H9 (cell line): ENCODE measurements at regions not wholly inside any gene's neighbourhood (a gene's known extent, or its start where the extent isn't known, plus 50 kb on each side); places are given as distances from the start of the nearest gene placed in this dataset.

Source experiments
- DNase-seq: peaks from one replicate; pipeline ENCODE4 v3.0.0-alpha.2; 2017
- H2AFZ ChIP-seq: one replicate; pipeline ENCODE4 v1.6.1; 2013; ENCODE audit warnings: mild to moderate bottlenecking, low read length, control low read depth, moderate library complexity
- H2AK5ac ChIP-seq: 2 replicates; pipeline ENCODE4 v1.6.1; 2013; ENCODE audit warnings: low read length, control low read depth, mixed read lengths; ENCODE audit not compliant: insufficient read length
- H2BK120ac ChIP-seq: one replicate; pipeline ENCODE4 v1.6.1; 2013; ENCODE audit warnings: low read depth, mild to moderate bottlenecking, low read length, control low read depth, inconsistent platforms; ENCODE audit not compliant: poor library complexity, severe bottlenecking
- H2BK12ac ChIP-seq: 2 replicates; pipeline ENCODE4 v1.6.1; 2013; ENCODE audit warnings: low read length, control low read depth, mixed read lengths, low read depth; ENCODE audit not compliant: insufficient read length
- H2BK15ac ChIP-seq: 2 replicates; pipeline ENCODE4 v1.6.1; 2013; ENCODE audit warnings: low read depth, low read length, control low read depth
- H2BK20ac ChIP-seq: one replicate; pipeline ENCODE4 v1.6.1; 2013; ENCODE audit warnings: low read depth, mild to moderate bottlenecking, low read length, control low read depth, inconsistent platforms; ENCODE audit not compliant: poor library complexity, severe bottlenecking
- H2BK5ac ChIP-seq: 2 replicates; pipeline ENCODE4 v1.6.1; 2013; ENCODE audit warnings: low read length, control low read depth, mixed read lengths; ENCODE audit not compliant: insufficient read length
- H3K14ac ChIP-seq: 2 replicates; pipeline ENCODE4 v1.6.1; 2013; ENCODE audit warnings: low read length, control low read depth; ENCODE audit not compliant: insufficient read depth
- H3K18ac ChIP-seq: 2 replicates; pipeline ENCODE4 v1.6.1; 2013; ENCODE audit warnings: low read depth, mild to moderate bottlenecking, mixed read lengths, low read length, control low read depth; ENCODE audit not compliant: insufficient read length
- H3K23ac ChIP-seq: 2 replicates; pipeline ENCODE4 v1.6.1; 2013; ENCODE audit warnings: low read length, control low read depth, mixed read lengths, low read depth; ENCODE audit not compliant: insufficient read length
- H3K23me2 ChIP-seq: 2 replicates; pipeline ENCODE4 v1.6.1; 2013; ENCODE audit warnings: low read depth, mild to moderate bottlenecking, mixed read lengths, low read length, control low read depth; ENCODE audit not compliant: insufficient read length, poor library complexity, severe bottlenecking
- H3K27ac ChIP-seq: 2 replicates; pipeline ENCODE4 v1.5.1; 2013; ENCODE audit warnings: low read length, control low read depth, mixed read lengths, low read depth; ENCODE audit not compliant: insufficient read length
- H3K27me3 ChIP-seq: 2 replicates; pipeline ENCODE4 v1.6.1; 2013; ENCODE audit warnings: low read length, control low read depth, inconsistent platforms; ENCODE audit not compliant: insufficient read depth
- H3K4ac ChIP-seq: 2 replicates; pipeline ENCODE4 v1.6.1; 2013; ENCODE audit warnings: low read depth, mild to moderate bottlenecking, control low read depth, inconsistent platforms, low read length, moderate library complexity
- H3K4me1 ChIP-seq: 2 replicates; pipeline ENCODE4 v1.6.1; 2013; ENCODE audit warnings: low read length, control low read depth, inconsistent platforms; ENCODE audit not compliant: insufficient read depth
- H3K4me2 ChIP-seq: 2 replicates; pipeline ENCODE4 v1.6.1; 2013; ENCODE audit warnings: low read length, control low read depth, mixed read lengths; ENCODE audit not compliant: insufficient read length, insufficient read depth
- H3K56ac ChIP-seq: 2 replicates; pipeline ENCODE4 v1.6.1; 2013; ENCODE audit warnings: low read depth, mild to moderate bottlenecking, mixed read lengths, low read length, control low read depth; ENCODE audit not compliant: insufficient read length
- H3K79me1 ChIP-seq: 2 replicates; pipeline ENCODE4 v1.6.1; 2013; ENCODE audit warnings: low read depth, mild to moderate bottlenecking, moderate library complexity, low read length, control low read depth, inconsistent platforms; ENCODE audit not compliant: insufficient read depth, poor library complexity, severe bottlenecking
- H3K79me2 ChIP-seq: 2 replicates; pipeline ENCODE4 v1.6.1; 2013; ENCODE audit warnings: low read length, control low read depth, inconsistent platforms; ENCODE audit not compliant: insufficient read depth
- H3K9ac ChIP-seq: 2 replicates; pipeline ENCODE4 v1.6.1; 2013; ENCODE audit warnings: low read length, control low read depth, mixed read lengths; ENCODE audit not compliant: insufficient read length; ENCODE audit errors: extremely low read depth
- H3K9me3 ChIP-seq: one replicate; pipeline ENCODE4 v1.6.1; 2013; ENCODE audit warnings: low read depth, low read length, inconsistent platforms; ENCODE audit not compliant: control insufficient read depth
- H3T11ph ChIP-seq: one replicate; pipeline ENCODE4 v1.6.1; 2013; ENCODE audit warnings: mild to moderate bottlenecking, low read length, control low read depth, inconsistent platforms
- H4K20me1 ChIP-seq: one replicate; pipeline ENCODE4 v1.6.1; 2013; ENCODE audit not compliant: control insufficient read depth, insufficient read length, insufficient read depth
- H4K5ac ChIP-seq: 2 replicates; pipeline ENCODE4 v1.6.1; 2013; ENCODE audit warnings: low read depth, mild to moderate bottlenecking, mixed read lengths, low read length, control low read depth; ENCODE audit not compliant: insufficient read length
- H4K8ac ChIP-seq: replicated peaks from 2 replicates; pipeline ENCODE4 v1.6.1; 2013; ENCODE audit warnings: low read length, control low read depth, mixed read lengths, low read depth; ENCODE audit not compliant: insufficient read length
- H4K91ac ChIP-seq: 2 replicates; pipeline ENCODE4 v1.6.1; 2013; ENCODE audit warnings: low read depth, mild to moderate bottlenecking, moderate library complexity, mixed read lengths, low read length, control low read depth; ENCODE audit not compliant: insufficient read length
- H3K27ac Mint-ChIP-seq, 3 experiments: 2 replicates in 2 of 3; 3 replicates in 1 of 3; pipeline ENCODE4 v1.8.0; 2020 to 2021; ENCODE audit warnings: mixed read lengths in 3 of 3, mild to moderate bottlenecking in 1 of 3, moderate library complexity in 1 of 3
- H3K27me3 Mint-ChIP-seq: 2 replicates; pipeline ENCODE4 v1.8.0; 2021; ENCODE audit warnings: low read depth, mild to moderate bottlenecking, moderate library complexity, mixed read lengths
- H3K36me3 Mint-ChIP-seq, 3 experiments: 2 replicates in 2 of 3; 3 replicates in 1 of 3; pipeline ENCODE4 v1.8.0; 2020 to 2021; ENCODE audit warnings: low read depth in 3 of 3, mixed read lengths in 3 of 3; ENCODE audit not compliant: insufficient read depth in 1 of 3
- H3K4me1 Mint-ChIP-seq, 2 experiments: 2 replicates each; pipeline ENCODE4 v1.8.0; 2020; ENCODE audit warnings: mixed read lengths in 2 of 2
- H3K4me3 Mint-ChIP-seq, 2 experiments: 2 replicates in 1 of 2; 3 replicates in 1 of 2; pipeline ENCODE4 v1.8.0; 2020 to 2021; ENCODE audit warnings: mild to moderate bottlenecking in 2 of 2, mixed read lengths in 2 of 2, moderate library complexity in 1 of 2
- H3K9me3 Mint-ChIP-seq, 2 experiments: 2 replicates in 1 of 2; 3 replicates in 1 of 2; pipeline ENCODE4 v1.8.0; 2020; ENCODE audit warnings: mild to moderate bottlenecking in 2 of 2, mixed read lengths in 2 of 2, moderate library complexity in 1 of 2
- WGBS: extraction: QIAGEN DNeasy Blood & Tissue Kit; methylation state at CpG from one replicate; pipeline ENCODE4 v1.1.7; 2013; ENCODE audit warnings: missing lambda C conversion rate, low lambda C conversion rate, mixed read lengths; ENCODE audit not compliant: insufficient read length; ENCODE audit errors: extremely low coverage; 5-methylcytosine and 5-hydroxymethylcytosine counted together
- TF ChIP-seq, protein P1 (sequence below): fragments of 200-600 bp; sonication (generic); conservative IDR thresholded peaks from 3 replicates; pipeline ENCODE4 v1.8.0; 2021; ENCODE audit warnings: antibody characterized with exemption, mild to moderate bottlenecking

DNA sequence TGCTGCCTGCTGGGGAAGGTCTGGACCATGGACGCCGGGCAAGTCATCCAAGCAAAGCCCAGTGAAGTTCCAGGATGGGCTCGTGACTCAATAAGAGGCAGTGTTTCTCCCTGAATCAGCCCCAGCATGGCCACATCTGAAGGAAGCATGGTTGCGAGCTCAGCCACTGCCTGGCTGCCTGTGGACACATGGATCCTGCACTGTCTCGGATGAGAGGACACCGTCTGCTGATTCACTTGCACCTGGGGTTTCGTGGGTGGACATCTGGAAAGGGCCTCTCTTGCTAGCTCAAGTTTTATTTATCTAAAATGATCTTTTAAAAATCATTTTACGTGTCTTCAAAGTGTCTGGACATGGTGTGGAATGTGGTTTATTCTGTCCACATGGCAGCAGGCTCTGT is 224.8 kb upstream of the FN1 start:
- Histone ChIP-seq H3K56ac (no peak overlapping the region), H3K18ac (no peak overlapping the region), H3K4ac (no peak overlapping the region), H3K9me3 (no peaks in the 10 kb centered on the region), H4K91ac (no peak overlapping the region), H3K9ac (no peak overlapping the region), H4K8ac (no peak overlapping the region), H2BK12ac (no peak overlapping the region), H2BK20ac (no peak overlapping the region), H2BK5ac (no peak overlapping the region), H3K79me2 (no peaks in the 10 kb centered on the region), H4K20me1 (no peaks in the 10 kb centered on the region), H3K14ac (peak overlapping the region; percentile 5; the same call in 1 of the 2 replicates), H2AK5ac (no peak overlapping the region), H3K27me3 (no peaks in the 10 kb centered on the region), H3K23me2 (no peaks in the 10 kb centered on the region), H3K4me1 (no peaks in the 10 kb centered on the region; the same call in 1 of the 2 replicates), H3T11ph (no peak overlapping the region), H3K23ac (no peak overlapping the region), H3K79me1 (no peaks in the 10 kb centered on the region), H4K5ac (no peak overlapping the region), H2BK15ac (no peak overlapping the region), H2BK120ac (no peak overlapping the region), H3K27ac (no peak overlapping the region), H3K4me2 (no peak overlapping the region), H2AFZ (no peak overlapping the region)
- TF ChIP-seq, protein P1, sequence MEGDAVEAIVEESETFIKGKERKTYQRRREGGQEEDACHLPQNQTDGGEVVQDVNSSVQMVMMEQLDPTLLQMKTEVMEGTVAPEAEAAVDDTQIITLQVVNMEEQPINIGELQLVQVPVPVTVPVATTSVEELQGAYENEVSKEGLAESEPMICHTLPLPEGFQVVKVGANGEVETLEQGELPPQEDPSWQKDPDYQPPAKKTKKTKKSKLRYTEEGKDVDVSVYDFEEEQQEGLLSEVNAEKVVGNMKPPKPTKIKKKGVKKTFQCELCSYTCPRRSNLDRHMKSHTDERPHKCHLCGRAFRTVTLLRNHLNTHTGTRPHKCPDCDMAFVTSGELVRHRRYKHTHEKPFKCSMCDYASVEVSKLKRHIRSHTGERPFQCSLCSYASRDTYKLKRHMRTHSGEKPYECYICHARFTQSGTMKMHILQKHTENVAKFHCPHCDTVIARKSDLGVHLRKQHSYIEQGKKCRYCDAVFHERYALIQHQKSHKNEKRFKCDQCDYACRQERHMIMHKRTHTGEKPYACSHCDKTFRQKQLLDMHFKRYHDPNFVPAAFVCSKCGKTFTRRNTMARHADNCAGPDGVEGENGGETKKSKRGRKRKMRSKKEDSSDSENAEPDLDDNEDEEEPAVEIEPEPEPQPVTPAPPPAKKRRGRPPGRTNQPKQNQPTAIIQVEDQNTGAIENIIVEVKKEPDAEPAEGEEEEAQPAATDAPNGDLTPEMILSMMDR: no peak
- H3K27ac Mint-ChIP-seq: no peak overlapping the region; a peak in 2 of 7 replicates
- H3K27me3 Mint-ChIP-seq: no peaks in the 10 kb centered on the region
- H3K4me1 Mint-ChIP-seq: no peaks in the 10 kb centered on the region; a peak in 1 of 4 replicates
- DNase-seq: no peak
- H3K4me3 Mint-ChIP-seq: no peak overlapping the region
- no peaks in the 10 kb centered on the region for H3K36me3 Mint-ChIP-seq
- H3K9me3 Mint-ChIP-seq: no peaks in the 10 kb centered on the region
- whole genome bisulfite sequencing: no CpG with 5 or more reads among the region's 8 CpGs
